ENCODE measurements at regions not wholly inside any gene's neighbourhood (a gene's known extent, or its start where the extent isn't known, plus 50 kb on each side); places are given as distances from the start of the nearest gene placed in this dataset.

- DNase-seq (ENCODE audit: extremely low read depth, insufficient read length), result no peak
- Histone ChIP-seq H3K27me3 (replicated peaks; ENCODE audit: control insufficient read depth, insufficient read depth, low read length) (no peaks in the 10 kb centered on the region), H3K36me3 (ENCODE audit: control insufficient read depth, insufficient read depth, low read length) (no peaks in the 10 kb centered on the region), H3K4me3 (replicated peaks; ENCODE audit: low read depth, low read length) (no peak overlapping the region)
- no peak for TF ChIP-seq CTCF (IDR thresholded peaks at IDR 0.05; ENCODE audit: insufficient read depth, low read length, poor library complexity, severe bottlenecking)
Observed at GRCh38 chr10:29026065-29026797, 262.6 kb upstream of the LYZL1 start.

- no peaks in the 10 kb centered on the region for H3K27me3 ChIP-seq (replicated peaks; ENCODE audit: control insufficient read depth, insufficient read depth, low read length)
- TF ChIP-seq CTCF (IDR thresholded peaks at IDR 0.05; ENCODE audit: insufficient read depth, low read length, poor library complexity, severe bottlenecking), result no peak
- no peak overlapping the region for H3K4me3 ChIP-seq (replicated peaks; ENCODE audit: low read depth, low read length)
- H3K36me3 ChIP-seq (ENCODE audit: control insufficient read depth, insufficient read depth, low read length), result no peaks in the 10 kb centered on the region
- no peak for DNase-seq (ENCODE audit: extremely low read depth, insufficient read length)
Observed at GRCh38 chr10:29026802-29027580, 261.9 kb upstream of the LYZL1 start.

GRCh38 chr10:29028486-29028885 is 260.4 kb upstream of the LYZL1 start:
- TF ChIP-seq CTCF (IDR thresholded peaks at IDR 0.05; ENCODE audit: insufficient read depth, low read length, poor library complexity, severe bottlenecking), result no peak

GRCh38 chr10:29030900-29031299 is 258.0 kb upstream of the LYZL1 start:
- Histone ChIP-seq H3K27me3 (replicated peaks; ENCODE audit: control insufficient read depth, insufficient read depth, low read length) (no peaks in the 10 kb centered on the region), H3K4me3 (replicated peaks; ENCODE audit: low read depth, low read length) (no peak overlapping the region), H3K36me3 (ENCODE audit: control insufficient read depth, insufficient read depth, low read length) (no peaks in the 10 kb centered on the region)
- DNase-seq (ENCODE audit: extremely low read depth, insufficient read length), result no peak
- no peak for TF ChIP-seq CTCF (IDR thresholded peaks at IDR 0.05; ENCODE audit: insufficient read depth, low read length, poor library complexity, severe bottlenecking)

More at GRCh38 chr10:29028486-29028885, 260.4 kb upstream of the LYZL1 start:
- no peak for DNase-seq (ENCODE audit: extremely low read depth, insufficient read length)
- Histone ChIP-seq H3K4me3 (replicated peaks; ENCODE audit: low read depth, low read length) (no peak overlapping the region), H3K36me3 (ENCODE audit: control insufficient read depth, insufficient read depth, low read length) (no peaks in the 10 kb centered on the region), H3K27me3 (replicated peaks; ENCODE audit: control insufficient read depth, insufficient read depth, low read length) (no peaks in the 10 kb centered on the region)

GRCh38 chr10:29032169-29032568 is 256.7 kb upstream of the LYZL1 start:
- H3K27me3 ChIP-seq (replicated peaks; ENCODE audit: control insufficient read depth, insufficient read depth, low read length), result no peaks in the 10 kb centered on the region
- no peaks in the 10 kb centered on the region for H3K36me3 ChIP-seq (ENCODE audit: control insufficient read depth, insufficient read depth, low read length)
- no peak for TF ChIP-seq CTCF (IDR thresholded peaks at IDR 0.05; ENCODE audit: insufficient read depth, low read length, poor library complexity, severe bottlenecking)
- H3K4me3 ChIP-seq (replicated peaks; ENCODE audit: low read depth, low read length), result no peak overlapping the region
- DNase-seq (ENCODE audit: extremely low read depth, insufficient read length), result no peak

All from GM06990 (cell line).